ENCODE measurements at regions not wholly inside any gene's neighbourhood (a gene's known extent, or its start where the extent isn't known, plus 50 kb on each side); places are given as distances from the start of the nearest gene placed in this dataset.

- no peak for TF ChIP-seq ZBTB40 (IDR thresholded peaks at IDR 0.05; ENCODE audit: borderline replicate concordance)
- TF ChIP-seq MAX (IDR thresholded peaks at IDR 0.05; ENCODE audit: low read depth, low read length), result no peak
- no peak for TF ChIP-seq ATF7 (IDR thresholded peaks at IDR 0.05; ENCODE audit: low read depth)
- TF ChIP-seq PAX8 (IDR thresholded peaks at IDR 0.05), result no peak
- no peak for TF ChIP-seq KDM1A (IDR thresholded peaks at IDR 0.05; ENCODE audit: borderline replicate concordance)
Measured at GRCh38 chr14:87152693-87153092, 840.3 kb downstream of the GALC start (continued).

DNA sequence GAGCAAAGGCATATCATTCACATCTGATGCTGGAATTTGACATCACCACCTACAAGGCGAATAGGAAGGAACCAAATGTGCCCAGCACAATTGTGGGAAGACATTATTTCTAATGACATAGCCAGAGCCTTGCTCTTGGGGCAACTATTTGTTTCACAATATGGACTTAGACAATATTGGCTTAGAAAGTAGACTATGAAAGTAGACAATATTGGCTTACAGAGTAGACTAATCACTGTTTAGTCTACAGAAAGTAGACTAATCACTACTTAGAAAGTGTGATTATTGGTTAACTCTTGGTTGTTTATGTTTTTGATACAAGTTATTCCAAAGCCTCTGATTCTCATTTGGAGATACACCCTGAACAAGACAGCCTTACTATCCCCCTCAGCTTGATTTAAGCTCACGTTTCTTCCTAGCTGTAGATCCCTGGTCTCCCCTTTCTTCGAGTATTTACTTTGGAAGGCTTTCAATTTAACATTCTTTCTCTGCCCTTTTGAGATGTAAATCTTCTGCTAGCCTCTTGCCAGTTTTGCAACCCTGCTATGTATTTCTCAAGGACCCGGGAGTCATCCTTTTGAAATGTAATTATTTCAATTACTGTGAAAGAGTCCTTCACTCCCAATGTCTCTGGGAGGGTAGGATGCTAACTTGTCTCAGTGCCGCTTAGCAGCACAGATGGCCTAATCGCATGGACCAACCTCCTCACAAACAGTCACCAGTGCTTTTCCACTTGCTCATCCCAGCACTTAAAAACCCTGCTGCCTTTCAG lies 843.2 kb downstream of the GALC start:
- Histone ChIP-seq H3K36me3 (ENCODE audit: control insufficient read depth in 2 of 2, insufficient read depth in 2 of 2, low read length in 1 of 2) (no peaks in the 10 kb centered on the region), H3K9me3 (replicated peaks; ENCODE audit: control insufficient read depth, insufficient read depth, low read length) (no peaks in the 10 kb centered on the region), H3K27ac (ENCODE audit: control insufficient read depth, insufficient read depth) (no peak overlapping the region), H3K4me1 (ENCODE audit: control insufficient read depth, insufficient read depth, low read length) (no peaks in the 10 kb centered on the region), H2AFZ (ENCODE audit: control insufficient read depth, low read depth, low read length) (no peak overlapping the region), H3K4me3 (no peak overlapping the region), H3K4me2 (ENCODE audit: control insufficient read depth, insufficient read depth) (no peak overlapping the region), H3K27me3 (replicated peaks in 1 of 2; ENCODE audit: control insufficient read depth in 2 of 2, insufficient read depth in 2 of 2, low read length in 1 of 2) (no peaks in the 10 kb centered on the region), H3K9ac (ENCODE audit: control insufficient read depth, insufficient read depth, low read length) (no peak overlapping the region), H3K79me2 (ENCODE audit: control insufficient read depth, insufficient read depth, low read length) (no peaks in the 10 kb centered on the region), H4K20me1 (ENCODE audit: control insufficient read depth, insufficient read depth) (no peaks in the 10 kb centered on the region)
- intact Hi-C loops (cut with micrococcal nuclease; ENCODE audit: unreplicated experiment) (no loop called here), in situ Hi-C loops (cut with MboI) (no loop called here)
- RAD21 ChIA-PET (ENCODE audit: unreplicated experiment), result no interaction called here
- SMC1A ChIA-PET (ENCODE audit: uncharacterized antibody, unreplicated experiment), result no interaction called here
- ATAC-seq (no peak), DNase-seq (ENCODE audit: low read depth, low spot score) (no peak), FAIRE-seq (no peak)
- POLR2A ChIA-PET, result no interaction called here
- WGBS (ENCODE audit: insufficient coverage, insufficient replicate concordance, low lambda C conversion rate, missing lambda C conversion rate), result 28% methylated on average over 6 of the region's 6 CpGs
- no TSS peak for BruUV-seq (replicated peaks)
- CTCF ChIA-PET, result no interaction called here
- TF ChIP-seq ATF2 (IDR thresholded peaks at IDR 0.05; ENCODE audit: low read length) (no peak), HCFC1 (IDR thresholded peaks at IDR 0.05; ENCODE audit: low read length) (no peak), SP1 (IDR thresholded peaks at IDR 0.05; ENCODE audit: low read depth, low read length) (no peak), E4F1 (IDR thresholded peaks at IDR 0.05; ENCODE audit: borderline replicate concordance, partially characterized antibody) (no peak), RUNX3 (IDR thresholded peaks at IDR 0.05; ENCODE audit: low read length) (no peak), RB1 (IDR thresholded peaks at IDR 0.05; ENCODE audit: borderline replicate concordance) (no peak), ZNF274 (IDR thresholded peaks at IDR 0.05; ENCODE audit: insufficient read depth, insufficient read length) (no peak)
- TF ChIP-seq, protein P1, sequence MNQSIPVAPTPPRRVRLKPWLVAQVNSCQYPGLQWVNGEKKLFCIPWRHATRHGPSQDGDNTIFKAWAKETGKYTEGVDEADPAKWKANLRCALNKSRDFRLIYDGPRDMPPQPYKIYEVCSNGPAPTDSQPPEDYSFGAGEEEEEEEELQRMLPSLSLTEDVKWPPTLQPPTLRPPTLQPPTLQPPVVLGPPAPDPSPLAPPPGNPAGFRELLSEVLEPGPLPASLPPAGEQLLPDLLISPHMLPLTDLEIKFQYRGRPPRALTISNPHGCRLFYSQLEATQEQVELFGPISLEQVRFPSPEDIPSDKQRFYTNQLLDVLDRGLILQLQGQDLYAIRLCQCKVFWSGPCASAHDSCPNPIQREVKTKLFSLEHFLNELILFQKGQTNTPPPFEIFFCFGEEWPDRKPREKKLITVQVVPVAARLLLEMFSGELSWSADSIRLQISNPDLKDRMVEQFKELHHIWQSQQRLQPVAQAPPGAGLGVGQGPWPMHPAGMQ (IDR thresholded peaks at IDR 0.05; ENCODE audit: borderline replicate concordance), result no peak
